ENCODE measurements at regions not wholly inside any gene's neighbourhood (a gene's known extent, or its start where the extent isn't known, plus 50 kb on each side); places are given as distances from the start of the nearest gene placed in this dataset.

GRCh38 chr9:84432746-84433145 lies 92.2 kb upstream of the SLC28A3 start:
- H3K27ac Mint-ChIP-seq = no peak overlapping the region
- no peaks in the 10 kb centered on the region for H3K27me3 Mint-ChIP-seq
- ATAC-seq (ENCODE audit: low read depth) = no peak
- POLR2A ChIA-PET = no interaction called here
- no peak for DNase-seq
- H3K9me3 Mint-ChIP-seq = no peaks in the 10 kb centered on the region
- H3K4me3 Mint-ChIP-seq = no peak overlapping the region
- H3K36me3 Mint-ChIP-seq = no peaks in the 10 kb centered on the region
- no peaks in the 10 kb centered on the region for H3K4me1 Mint-ChIP-seq

DNA sequence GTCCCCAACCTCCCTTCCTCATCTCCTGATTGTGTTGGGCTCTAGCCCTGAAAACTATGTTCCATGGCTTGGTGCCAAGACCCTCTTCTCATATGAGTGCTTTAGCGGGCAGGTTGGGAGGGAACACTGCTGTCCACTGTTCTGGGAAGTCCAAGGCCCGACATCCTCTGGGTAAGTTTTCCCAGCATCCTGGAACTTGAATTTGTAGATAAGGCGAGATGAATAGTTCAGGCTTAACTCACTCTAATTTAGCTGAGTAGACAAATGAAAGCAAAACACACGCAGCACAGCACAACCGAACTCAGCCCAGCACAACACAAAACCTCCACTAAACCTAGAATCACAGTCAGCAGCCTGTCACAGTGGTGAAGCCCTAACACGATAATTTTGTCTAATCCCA lies 95.3 kb upstream of the SLC28A3 start:
- Mint-ChIP-seq H3K4me1 (no peaks in the 10 kb centered on the region), H3K27ac (no peak overlapping the region), H3K36me3 (no peaks in the 10 kb centered on the region), H3K27me3 (peaks cover 5% of the 10 kb centered on the region), H3K9me3 (no peaks in the 10 kb centered on the region), H3K4me3 (no peak overlapping the region)
- no peak for DNase-seq
- POLR2A ChIA-PET = no interaction called here
- no peak for ATAC-seq (ENCODE audit: low read depth)

- no peak for DNase-seq
- ATAC-seq (ENCODE audit: low read depth) = no peak
- peaks cover 5% of the 10 kb centered on the region for H3K27me3 Mint-ChIP-seq
- H3K36me3 Mint-ChIP-seq = no peaks in the 10 kb centered on the region
- no peaks in the 10 kb centered on the region for H3K9me3 Mint-ChIP-seq
- POLR2A ChIA-PET = no interaction called here
- H3K4me1 Mint-ChIP-seq = no peaks in the 10 kb centered on the region
- no peak overlapping the region for H3K27ac Mint-ChIP-seq
- no peak overlapping the region for H3K4me3 Mint-ChIP-seq
Observed at GRCh38 chr9:84436386-84437109, 96.0 kb upstream of the SLC28A3 start.

DNA sequence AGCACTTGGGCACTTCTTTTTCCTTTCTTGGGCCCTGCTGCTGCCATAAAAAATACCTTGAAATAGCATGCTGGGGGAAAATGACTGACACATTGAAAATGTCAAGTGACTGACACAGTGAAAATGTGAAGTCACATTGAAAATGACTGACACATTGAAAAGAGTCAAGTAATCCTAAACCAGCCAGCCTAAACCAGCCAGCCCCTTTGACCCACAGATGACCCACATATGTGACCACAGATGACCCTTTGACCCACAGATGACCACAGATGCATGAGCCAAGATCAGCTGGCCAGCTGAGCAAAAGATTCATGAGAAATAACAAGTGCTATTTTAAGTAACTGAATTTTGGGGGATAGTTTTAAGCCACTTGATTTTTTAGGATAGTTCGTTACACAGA lies 97.8 kb upstream of the SLC28A3 start:
- H3K4me3 Mint-ChIP-seq = no peak overlapping the region
- POLR2A ChIA-PET = no interaction called here
- DNase-seq = no peak
- H3K9me3 Mint-ChIP-seq = no peaks in the 10 kb centered on the region
- H3K27ac Mint-ChIP-seq = no peak overlapping the region
- no peaks in the 10 kb centered on the region for H3K4me1 Mint-ChIP-seq
- no peaks in the 10 kb centered on the region for H3K36me3 Mint-ChIP-seq
- ATAC-seq (ENCODE audit: low read depth) = no peak
- peaks cover 8% of the 10 kb centered on the region for H3K27me3 Mint-ChIP-seq

DNA sequence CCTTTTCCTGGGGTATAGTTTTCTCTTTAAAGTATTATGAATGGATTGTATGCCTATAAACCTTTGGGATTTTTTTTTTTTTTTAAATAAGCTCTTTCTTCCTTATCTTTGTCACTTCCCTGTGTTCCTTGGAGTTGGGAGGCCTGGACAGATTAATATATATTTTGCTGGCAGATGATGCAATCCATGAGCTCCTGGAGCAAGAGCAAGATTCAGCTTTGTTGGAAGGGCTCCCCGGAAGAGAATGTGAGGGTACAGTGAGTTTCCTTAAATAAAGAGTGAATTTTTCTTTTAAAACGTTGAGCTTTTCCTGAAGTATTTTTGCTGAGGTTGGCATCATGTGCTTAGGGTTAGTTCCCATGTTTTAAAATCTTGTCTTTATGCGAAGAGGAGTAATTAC lies 98.7 kb upstream of the SLC28A3 start:
- no peak for DNase-seq
- Mint-ChIP-seq H3K4me1 (no peaks in the 10 kb centered on the region), H3K27me3 (peaks cover 8% of the 10 kb centered on the region), H3K9me3 (no peaks in the 10 kb centered on the region), H3K27ac (no peak overlapping the region), H3K4me3 (no peak overlapping the region), H3K36me3 (no peaks in the 10 kb centered on the region)
- ATAC-seq (ENCODE audit: low read depth) = no peak
- POLR2A ChIA-PET = no interaction called here

- Mint-ChIP-seq H3K9me3 (no peaks in the 10 kb centered on the region), H3K4me1 (no peaks in the 10 kb centered on the region), H3K4me3 (no peak overlapping the region), H3K36me3 (no peaks in the 10 kb centered on the region), H3K27me3 (peaks cover 8% of the 10 kb centered on the region), H3K27ac (no peak overlapping the region)
- POLR2A ChIA-PET = no interaction called here
- DNase-seq (no peak), ATAC-seq (ENCODE audit: low read depth) (no peak)
Observed at GRCh38 chr9:84442712-84443111, 102.2 kb upstream of the SLC28A3 start.

- ATAC-seq (ENCODE audit: low read depth) = no peak
- Mint-ChIP-seq H3K4me1 (no peaks in the 10 kb centered on the region), H3K9me3 (no peaks in the 10 kb centered on the region), H3K27ac (no peak overlapping the region), H3K4me3 (no peak overlapping the region), H3K36me3 (no peaks in the 10 kb centered on the region), H3K27me3 (peaks cover 3% of the 10 kb centered on the region)
- DNase-seq = no peak
- POLR2A ChIA-PET = no interaction called here
Observed at GRCh38 chr9:84445737-84446136, 105.2 kb upstream of the SLC28A3 start.

- Mint-ChIP-seq H3K27ac (no peak overlapping the region), H3K27me3 (peaks cover 3% of the 10 kb centered on the region), H3K4me3 (no peak overlapping the region), H3K4me1 (no peaks in the 10 kb centered on the region), H3K36me3 (no peaks in the 10 kb centered on the region), H3K9me3 (no peaks in the 10 kb centered on the region)
- DNase-seq (no peak), ATAC-seq (ENCODE audit: low read depth) (no peak)
- POLR2A ChIA-PET = no interaction called here
Observed at GRCh38 chr9:84447305-84447704, 106.7 kb upstream of the SLC28A3 start.

GRCh38 chr9:84450029-84450428 lies 109.5 kb upstream of the SLC28A3 start:
- Mint-ChIP-seq H3K9me3 (no peaks in the 10 kb centered on the region), H3K27me3 (no peaks in the 10 kb centered on the region), H3K4me1 (no peaks in the 10 kb centered on the region), H3K4me3 (no peak overlapping the region), H3K36me3 (no peaks in the 10 kb centered on the region), H3K27ac (no peak overlapping the region)
- ATAC-seq (ENCODE audit: low read depth) (no peak), DNase-seq (no peak)
- POLR2A ChIA-PET = no interaction called here

- no peaks in the 10 kb centered on the region for H3K4me1 Mint-ChIP-seq
- no peaks in the 10 kb centered on the region for H3K27me3 Mint-ChIP-seq
- H3K36me3 Mint-ChIP-seq = no peaks in the 10 kb centered on the region
- POLR2A ChIA-PET = no interaction called here
- H3K4me3 Mint-ChIP-seq = no peak overlapping the region
- no peaks in the 10 kb centered on the region for H3K9me3 Mint-ChIP-seq
- DNase-seq (no peak), ATAC-seq (ENCODE audit: low read depth) (no peak)
- no peak overlapping the region for H3K27ac Mint-ChIP-seq
Observed at GRCh38 chr9:84456527-84456926, 116.0 kb upstream of the SLC28A3 start.

DNA sequence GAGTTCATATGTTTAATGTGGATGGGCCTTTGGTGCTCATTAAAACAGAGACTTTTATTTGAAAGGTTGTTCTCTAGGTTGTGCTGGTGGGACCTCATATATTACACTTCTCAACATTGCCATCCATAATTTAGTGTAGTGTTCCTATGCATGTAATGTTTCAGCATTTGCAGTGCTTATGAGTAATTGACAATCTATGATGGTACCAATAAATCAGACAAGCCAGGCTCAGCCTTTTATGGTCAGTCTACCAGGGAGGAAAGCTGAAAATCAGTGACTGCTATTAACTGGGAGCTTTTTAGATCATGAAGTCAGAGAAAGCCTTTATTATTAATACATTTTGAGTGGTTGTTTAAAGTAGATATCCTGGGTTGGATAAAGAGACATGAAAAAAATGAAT lies 120.1 kb upstream of the SLC28A3 start:
- H3K27ac Mint-ChIP-seq = no peak overlapping the region
- H3K9me3 Mint-ChIP-seq = no peaks in the 10 kb centered on the region
- ATAC-seq (ENCODE audit: low read depth) (no peak), DNase-seq (no peak)
- no peaks in the 10 kb centered on the region for H3K4me1 Mint-ChIP-seq
- H3K36me3 Mint-ChIP-seq = no peaks in the 10 kb centered on the region
- H3K4me3 Mint-ChIP-seq = no peak overlapping the region
- POLR2A ChIA-PET = no interaction called here
- H3K27me3 Mint-ChIP-seq = peaks cover 2% of the 10 kb centered on the region

DNA sequence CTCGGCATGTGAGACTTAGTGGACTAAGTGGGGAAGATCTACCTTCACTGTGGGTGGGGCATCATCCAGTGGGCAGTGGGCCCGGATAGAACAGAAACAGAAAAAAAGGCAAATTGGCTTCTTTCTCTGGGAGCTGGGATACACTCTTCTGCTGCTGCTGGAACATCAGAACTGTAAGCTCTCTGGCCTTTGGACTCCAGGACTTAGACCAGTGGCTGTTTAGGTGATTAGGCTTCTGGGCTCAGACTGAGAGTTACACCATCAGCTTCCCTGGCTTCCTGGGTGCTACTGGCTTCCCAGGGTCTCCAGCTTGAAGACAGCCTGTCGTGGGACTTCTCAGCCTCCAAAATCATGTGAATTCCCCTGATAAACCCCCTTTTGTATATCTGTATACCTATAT lies 122.7 kb upstream of the SLC28A3 start:
- H3K9me3 Mint-ChIP-seq = no peaks in the 10 kb centered on the region

DNA sequence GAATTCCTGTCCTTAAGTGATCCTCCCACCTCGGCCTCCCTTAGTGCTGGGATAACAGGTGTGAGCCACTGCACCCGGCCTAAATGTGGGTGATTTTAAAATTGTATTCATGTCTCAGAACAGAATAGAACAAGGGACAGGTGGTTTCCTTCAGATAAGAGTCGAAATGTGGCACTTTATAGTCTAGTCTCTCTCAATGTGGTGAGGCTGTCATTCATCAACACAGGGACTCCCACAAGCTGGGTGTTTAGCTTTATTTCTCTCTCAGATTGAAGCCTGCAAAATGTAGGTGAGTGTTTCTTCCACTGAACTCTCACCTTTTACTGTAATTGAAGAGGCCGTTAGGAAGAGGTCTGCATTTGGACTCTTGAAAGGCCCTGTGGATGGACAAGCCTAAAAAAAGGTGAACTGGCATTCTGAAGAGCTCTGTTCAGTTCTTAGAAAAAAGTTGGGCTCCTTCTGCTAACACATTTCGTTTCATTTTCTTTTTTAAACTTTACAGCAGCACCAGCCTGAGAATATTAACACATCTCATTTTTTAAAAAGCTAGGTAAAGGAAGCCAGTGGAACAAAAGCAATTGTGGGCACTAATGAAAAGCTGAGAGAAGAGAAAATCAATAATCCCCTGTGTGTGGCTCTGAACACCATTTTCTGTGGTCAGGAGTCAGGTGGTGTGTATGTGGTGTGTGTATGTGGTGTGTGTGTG lies 126.2 kb upstream of the SLC28A3 start:
- Mint-ChIP-seq H3K27me3 (peaks cover 2% of the 10 kb centered on the region), H3K9me3 (no peaks in the 10 kb centered on the region), H3K4me1 (no peaks in the 10 kb centered on the region), H3K27ac (no peak overlapping the region), H3K4me3 (no peak overlapping the region), H3K36me3 (no peaks in the 10 kb centered on the region)
- DNase-seq = no peak
- POLR2A ChIA-PET = no interaction called here
- ATAC-seq (ENCODE audit: low read depth) = no peak

More for the DNA sequence above, 122.7 kb upstream of the SLC28A3 start:
- POLR2A ChIA-PET = no interaction called here
- DNase-seq (no peak), ATAC-seq (ENCODE audit: low read depth) (no peak)
- Mint-ChIP-seq H3K27ac (no peak overlapping the region), H3K27me3 (peaks cover 2% of the 10 kb centered on the region), H3K4me1 (no peaks in the 10 kb centered on the region), H3K36me3 (no peaks in the 10 kb centered on the region), H3K4me3 (no peak overlapping the region)

- H3K4me3 Mint-ChIP-seq = no peak overlapping the region
- H3K36me3 Mint-ChIP-seq = no peaks in the 10 kb centered on the region
- peaks cover 2% of the 10 kb centered on the region for H3K9me3 Mint-ChIP-seq
- H3K4me1 Mint-ChIP-seq = no peaks in the 10 kb centered on the region
- ATAC-seq (ENCODE audit: low read depth) (no peak), DNase-seq (no peak)
- H3K27me3 Mint-ChIP-seq = no peaks in the 10 kb centered on the region
- POLR2A ChIA-PET = no interaction called here
- H3K27ac Mint-ChIP-seq = no peak overlapping the region
Observed at GRCh38 chr9:84471816-84472215, 131.3 kb upstream of the SLC28A3 start.
